ENCODE measurements at regions not wholly inside any gene's neighbourhood (a gene's known extent, or its start where the extent isn't known, plus 50 kb on each side); places are given as distances from the start of the nearest gene placed in this dataset.

GRCh38 chr15:87747087-87747486 lies 509.5 kb downstream of the NTRK3 start:
- no peak for TF ChIP-seq EZH2 (IDR thresholded peaks at IDR 0.05; ENCODE audit: low read depth, unreplicated experiment)
- no peak for TF ChIP-seq CTCF (conservative IDR thresholded peaks at IDR 0.05; ENCODE audit: low read depth in 2 of 2)
- TF ChIP-seq STAT1 (IDR thresholded peaks at IDR 0.05; ENCODE audit: unreplicated experiment): no peak
- no peak for TF ChIP-seq CREB1 (CRISPR knock-in tag; IDR thresholded peaks at IDR 0.05; ENCODE audit: low read depth)
- TF ChIP-seq REST (IDR thresholded peaks at IDR 0.05; ENCODE audit: unreplicated experiment): no peak
- TF ChIP-seq ZNF114 (CRISPR knock-in tag; IDR thresholded peaks at IDR 0.05): no peak
- no peak for TF ChIP-seq JUNB (IDR thresholded peaks at IDR 0.05; ENCODE audit: unreplicated experiment)
- TF ChIP-seq POLR2AphosphoS5 (IDR thresholded peaks at IDR 0.05; ENCODE audit: low read depth): no peak
- no peak for TF ChIP-seq EZH2phosphoT487 (IDR thresholded peaks at IDR 0.05; ENCODE audit: unreplicated experiment)
- no peak for TF ChIP-seq NANOG (IDR thresholded peaks at IDR 0.05; ENCODE audit: borderline replicate concordance)
- TF ChIP-seq ZNF331 (CRISPR knock-in tag; IDR thresholded peaks at IDR 0.05; ENCODE audit: low read depth): no peak
- TF ChIP-seq, protein P1, sequence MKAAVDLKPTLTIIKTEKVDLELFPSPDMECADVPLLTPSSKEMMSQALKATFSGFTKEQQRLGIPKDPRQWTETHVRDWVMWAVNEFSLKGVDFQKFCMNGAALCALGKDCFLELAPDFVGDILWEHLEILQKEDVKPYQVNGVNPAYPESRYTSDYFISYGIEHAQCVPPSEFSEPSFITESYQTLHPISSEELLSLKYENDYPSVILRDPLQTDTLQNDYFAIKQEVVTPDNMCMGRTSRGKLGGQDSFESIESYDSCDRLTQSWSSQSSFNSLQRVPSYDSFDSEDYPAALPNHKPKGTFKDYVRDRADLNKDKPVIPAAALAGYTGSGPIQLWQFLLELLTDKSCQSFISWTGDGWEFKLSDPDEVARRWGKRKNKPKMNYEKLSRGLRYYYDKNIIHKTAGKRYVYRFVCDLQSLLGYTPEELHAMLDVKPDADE (IDR thresholded peaks at IDR 0.05): no peak
